ENCODE measurements at regions not wholly inside any gene's neighbourhood (a gene's known extent, or its start where the extent isn't known, plus 50 kb on each side); places are given as distances from the start of the nearest gene placed in this dataset.
A peak's percentile ranks its signal among the peaks of the same experiment; 100 is the strongest.

DNA sequence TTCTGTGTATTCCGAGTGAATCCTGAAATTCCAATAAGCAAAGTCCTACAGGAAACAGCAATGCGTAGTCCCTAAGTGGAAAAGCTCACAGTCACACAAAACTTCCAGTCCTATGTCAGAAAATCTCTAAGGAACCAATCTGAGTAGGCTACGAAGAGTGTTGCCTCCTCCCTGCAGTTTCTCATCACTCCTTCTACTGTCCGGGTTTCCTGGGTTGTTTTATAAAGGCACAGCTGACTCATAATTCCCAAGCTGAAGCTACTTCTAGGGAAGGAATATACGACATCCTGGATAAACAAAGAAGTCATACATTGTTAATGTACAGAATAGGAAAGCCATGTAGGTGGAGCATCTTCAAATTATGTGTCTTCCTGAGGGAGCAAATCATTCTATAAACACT, 65.7 kb upstream of the RGMA start:
- no peak for DNase-seq (ENCODE audit: low spot score)

DNA sequence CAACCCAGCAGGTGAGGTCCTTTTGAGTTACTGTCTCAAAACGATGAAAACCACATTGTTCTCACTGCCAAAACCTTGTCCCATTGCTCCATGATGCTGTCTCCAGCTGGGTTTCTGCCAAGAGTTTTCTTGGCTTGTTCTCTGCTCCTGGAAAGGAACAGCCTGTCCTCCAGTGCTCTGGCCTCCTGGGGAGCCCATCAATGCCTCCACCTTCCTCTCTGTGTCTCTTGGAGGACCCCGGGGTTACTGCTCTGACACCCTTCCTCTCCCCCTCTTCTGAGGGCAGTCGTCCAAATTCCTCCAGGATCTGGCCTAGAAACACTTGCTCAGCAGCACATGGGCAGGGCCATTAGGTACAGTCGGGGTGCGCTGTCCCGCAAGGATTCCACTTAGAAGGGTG, 63.9 kb upstream of the RGMA start:
- DNase-seq (ENCODE audit: low spot score): no peak

DNA sequence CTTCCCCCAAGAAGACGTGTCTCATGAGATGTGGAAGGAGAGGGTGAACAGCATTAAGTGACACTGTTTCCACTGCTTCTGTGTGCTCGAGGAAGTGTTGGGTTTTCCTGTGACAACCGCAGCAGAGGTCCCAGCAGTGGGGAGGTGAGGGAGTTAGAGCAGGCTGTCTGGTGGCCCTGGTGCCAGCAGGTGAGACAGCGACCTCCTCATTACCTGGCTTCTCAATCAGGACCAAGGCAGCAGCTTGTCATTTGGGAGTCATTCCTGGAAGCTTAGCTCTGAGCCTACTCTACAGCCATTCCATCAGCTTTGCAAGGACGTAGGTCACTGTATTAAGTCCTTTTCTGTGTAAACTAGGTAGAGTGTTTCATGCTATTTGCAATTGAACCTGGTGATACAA, 63.3 kb upstream of the RGMA start:
- DNase-seq (ENCODE audit: low spot score): no peak

- peak; percentile 47 for DNase-seq (ENCODE audit: low spot score)
Observed at GRCh38 chr15:93150910-93151881, 62.2 kb upstream of the RGMA start.

GRCh38 chr15:93146601-93147000, 57.6 kb upstream of the RGMA start:
- no peak for DNase-seq (ENCODE audit: low spot score)

DNA sequence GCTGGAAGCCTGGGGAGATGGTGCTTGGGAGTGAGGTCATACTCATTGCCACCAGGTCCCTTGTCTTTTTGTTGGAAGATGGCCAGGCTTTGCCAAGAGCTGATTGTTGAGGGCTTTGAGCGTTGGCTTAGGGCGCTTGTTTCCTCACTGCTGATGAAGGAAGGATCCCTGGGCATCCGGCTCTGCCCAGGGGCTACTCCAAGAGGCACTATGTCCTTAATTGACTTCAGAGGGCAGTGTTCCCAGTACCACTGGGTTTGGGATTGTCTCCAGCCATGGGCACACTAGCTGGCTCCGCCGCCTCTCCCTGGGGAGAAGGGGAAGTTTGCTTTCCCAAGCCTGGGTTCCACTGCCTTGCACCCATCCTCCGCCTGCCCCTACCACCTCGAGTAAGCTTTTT, 57.2 kb upstream of the RGMA start:
- DNase-seq (ENCODE audit: low spot score): no peak

DNA sequence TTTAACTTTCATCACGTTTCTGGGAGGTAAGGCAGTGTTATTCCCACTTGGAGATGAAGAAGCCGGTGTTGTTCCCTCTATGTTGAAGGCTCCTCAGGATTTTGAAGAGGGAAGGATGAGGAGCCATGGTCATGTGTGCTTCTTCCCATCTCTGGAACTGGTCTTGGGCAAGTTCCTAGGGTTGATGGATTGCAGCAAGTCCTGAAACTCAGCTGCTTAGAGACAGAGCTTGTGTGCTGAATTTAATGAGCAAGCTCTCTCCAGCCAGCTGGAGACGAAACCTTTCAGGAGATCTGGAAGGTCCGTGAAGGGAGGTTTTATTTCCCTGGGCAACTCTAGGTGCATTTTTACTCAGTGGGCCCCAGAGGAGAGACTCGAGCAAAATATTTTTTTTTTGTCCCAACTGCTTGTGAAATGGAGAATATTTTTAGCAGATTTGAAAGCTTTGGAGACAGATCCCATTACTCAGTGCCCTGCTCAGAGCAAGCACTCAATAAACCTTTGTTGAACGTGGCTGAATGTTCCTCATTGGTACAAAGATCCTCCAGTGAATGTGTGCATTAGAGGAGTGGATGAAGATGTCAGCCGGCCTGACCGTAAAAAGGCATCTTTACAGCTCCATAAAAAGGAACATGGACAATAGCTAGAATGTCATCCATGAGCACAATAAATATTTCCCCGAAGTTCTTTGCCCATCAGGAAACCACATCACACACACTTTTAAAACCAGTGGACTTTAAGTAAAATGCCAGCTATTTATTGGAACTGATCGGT, 55.6 kb upstream of the RGMA start:
- DNase-seq (ENCODE audit: low spot score): peak; percentile 67

DNA sequence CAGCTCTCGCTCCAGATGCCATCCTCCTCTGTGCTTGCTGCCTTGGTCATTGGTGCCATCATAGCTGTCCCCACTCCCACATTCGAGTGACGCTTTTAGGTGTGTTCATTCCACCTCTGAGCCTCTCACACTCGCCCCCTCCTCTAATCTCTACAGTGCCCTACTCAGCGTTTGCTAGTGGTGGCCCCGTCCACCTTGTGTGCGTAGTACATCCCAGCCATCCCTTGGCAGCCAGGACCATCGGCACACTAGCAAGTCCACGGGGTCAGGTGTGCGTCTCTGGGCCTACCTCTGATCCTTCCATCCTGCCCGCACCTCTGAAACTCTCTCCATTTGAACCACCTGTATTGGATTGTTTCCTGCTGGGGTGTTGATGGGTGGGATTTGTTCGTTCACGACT, 54.2 kb upstream of the RGMA start:
- DNase-seq (ENCODE audit: low spot score): no peak

DNA sequence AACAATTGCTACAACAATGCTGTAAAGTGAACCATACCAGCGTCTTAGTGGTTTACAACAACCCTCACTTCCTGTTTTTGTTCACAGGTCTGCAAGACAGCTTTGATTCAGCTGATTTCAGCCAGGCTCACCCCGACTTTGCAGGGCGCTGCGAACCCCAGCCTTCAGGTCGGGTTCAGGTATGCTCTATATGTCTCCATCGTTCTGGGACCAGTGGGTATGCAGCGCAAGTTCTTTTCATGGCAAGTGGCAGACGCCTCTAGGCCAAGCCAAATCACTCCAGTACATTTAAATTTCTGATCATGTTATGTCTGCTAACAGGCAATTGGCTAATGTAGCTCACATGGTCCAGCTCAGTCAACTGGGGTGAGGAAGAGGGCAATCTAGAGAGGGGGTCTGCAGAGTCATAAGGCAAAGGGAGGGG, 52.4 kb upstream of the RGMA start:
- DNase-seq (ENCODE audit: low spot score): no peak

DNA sequence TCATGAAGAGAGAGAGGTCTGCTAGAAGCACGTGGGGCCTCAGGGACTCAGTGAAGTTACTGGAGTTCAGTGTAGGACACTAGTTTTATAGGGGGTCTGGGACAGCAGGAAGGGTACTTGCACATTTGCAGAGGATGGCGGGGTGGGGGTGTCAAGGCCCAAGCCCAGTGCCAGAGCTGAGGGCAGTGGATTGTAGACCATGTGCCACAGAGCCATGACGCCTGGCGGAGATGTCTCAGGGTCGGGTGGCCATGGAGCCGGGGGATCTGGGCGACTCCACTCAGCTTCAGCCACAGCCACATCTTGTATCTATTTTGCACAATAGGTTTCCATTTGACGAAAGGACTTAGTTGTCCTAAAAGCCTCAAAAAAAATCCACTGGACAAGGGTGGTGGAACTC, 50.4 kb upstream of the RGMA start:
- DNase-seq (ENCODE audit: low spot score): no peak

DNA sequence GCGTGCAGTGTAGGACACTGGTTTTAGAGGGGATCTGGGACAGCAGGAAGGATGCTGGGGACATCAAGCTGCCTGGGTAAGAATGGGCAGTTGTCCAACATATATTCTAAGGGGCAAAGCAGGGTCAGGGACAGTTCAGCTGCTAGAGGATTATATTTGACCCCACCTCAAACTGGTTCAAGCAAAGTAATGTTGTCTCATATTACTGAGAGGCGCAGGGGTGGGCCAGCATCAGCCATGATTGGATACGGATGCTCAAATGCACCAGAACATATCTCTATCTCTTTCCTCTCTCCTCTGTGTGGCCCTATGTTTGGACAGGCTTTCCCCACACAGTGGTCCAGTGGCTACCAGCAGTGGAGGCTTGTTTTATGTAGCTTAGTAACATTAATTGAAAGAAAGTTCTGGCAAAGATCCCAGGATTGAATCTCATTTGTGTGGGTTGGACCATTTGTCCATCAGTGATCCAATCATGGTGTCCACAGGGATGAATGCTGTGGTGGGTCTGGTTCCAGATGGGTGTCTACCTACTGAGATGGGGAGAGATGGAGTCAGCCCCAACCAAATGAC, 49.8 kb upstream of the RGMA start:
- no peak for DNase-seq (ENCODE audit: low spot score)

Measured in SW480 (cell line).